Upper lobe of left lung (tissue), 4 donors: ENCODE measurements at regions not wholly inside any gene's neighbourhood (a gene's known extent, or its start where the extent isn't known, plus 50 kb on each side); places are given as distances from the start of the nearest gene placed in this dataset.

Source experiments
- EP300 ChIP-seq, 4 donors: sonication (generic); formaldehyde crosslinking; IDR thresholded peaks; one replicate each; pipeline ENCODE4 v1.5.1; 2017; ENCODE audit warnings: antibody characterized with exemption in 4 of 4, control low read depth in 2 of 4
- POLR2A ChIP-seq, 4 donors: fragments of 450-650 bp; IDR thresholded peaks; one replicate each; pipeline ENCODE4 v1.5.1; 2016 to 2017; ENCODE audit warnings: antibody characterized with exemption in 4 of 4, mild to moderate bottlenecking in 2 of 4
- TF ChIP-seq, protein P1 (sequence below), 6 experiments: fragments of 450-650 bp in 4 of 6; fragments of 200-600 bp in 2 of 6; sonication (generic) in 2 of 6; IDR thresholded peaks; one replicate each; pipeline ENCODE4 v1.5.1; 2016 to 2019; ENCODE audit warnings: antibody characterized with exemption in 6 of 6

DNA sequence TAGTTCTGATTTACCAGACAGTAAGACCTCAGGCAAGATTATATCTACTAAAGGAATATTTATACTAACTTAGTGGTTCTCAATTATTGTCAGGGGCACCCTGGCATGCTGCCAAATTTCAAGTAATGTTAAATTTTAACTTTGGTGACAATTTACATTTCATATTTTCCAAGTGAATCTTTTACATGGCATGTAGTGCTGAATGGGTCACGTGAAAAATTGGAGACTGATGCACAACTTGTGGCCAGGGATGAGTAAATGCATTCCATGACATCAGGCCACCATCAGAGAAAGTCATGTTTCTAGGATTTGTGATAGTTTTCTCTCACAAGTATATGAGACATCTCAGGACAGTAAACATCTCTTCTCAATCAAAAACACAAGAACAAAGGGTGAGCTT lies 202.6 kb upstream of the SOX21 start:
- TF ChIP-seq, protein P1, sequence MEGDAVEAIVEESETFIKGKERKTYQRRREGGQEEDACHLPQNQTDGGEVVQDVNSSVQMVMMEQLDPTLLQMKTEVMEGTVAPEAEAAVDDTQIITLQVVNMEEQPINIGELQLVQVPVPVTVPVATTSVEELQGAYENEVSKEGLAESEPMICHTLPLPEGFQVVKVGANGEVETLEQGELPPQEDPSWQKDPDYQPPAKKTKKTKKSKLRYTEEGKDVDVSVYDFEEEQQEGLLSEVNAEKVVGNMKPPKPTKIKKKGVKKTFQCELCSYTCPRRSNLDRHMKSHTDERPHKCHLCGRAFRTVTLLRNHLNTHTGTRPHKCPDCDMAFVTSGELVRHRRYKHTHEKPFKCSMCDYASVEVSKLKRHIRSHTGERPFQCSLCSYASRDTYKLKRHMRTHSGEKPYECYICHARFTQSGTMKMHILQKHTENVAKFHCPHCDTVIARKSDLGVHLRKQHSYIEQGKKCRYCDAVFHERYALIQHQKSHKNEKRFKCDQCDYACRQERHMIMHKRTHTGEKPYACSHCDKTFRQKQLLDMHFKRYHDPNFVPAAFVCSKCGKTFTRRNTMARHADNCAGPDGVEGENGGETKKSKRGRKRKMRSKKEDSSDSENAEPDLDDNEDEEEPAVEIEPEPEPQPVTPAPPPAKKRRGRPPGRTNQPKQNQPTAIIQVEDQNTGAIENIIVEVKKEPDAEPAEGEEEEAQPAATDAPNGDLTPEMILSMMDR (IDR thresholded peaks at IDR 0.05): no peak
- TF ChIP-seq EP300 (IDR thresholded peaks at IDR 0.05): no peak
- no peak for TF ChIP-seq POLR2A (IDR thresholded peaks at IDR 0.05)
